HG03135 (cell line): ENCODE measurements at regions not wholly inside any gene's neighbourhood (a gene's known extent, or its start where the extent isn't known, plus 50 kb on each side); places are given as distances from the start of the nearest gene placed in this dataset.
"Not testable (repeated sequence)": the region's sequence is repeated elsewhere in the genome, so short reads cannot be mapped to it uniquely, and the experiment has no call there.

Experiments used
- ATAC-seq: cut with Tn5 transposase; IDR thresholded peaks from one replicate; pipeline ENCODE4 v1.9.1; 2021; ENCODE audit warnings: mild to moderate bottlenecking, moderate library complexity; ENCODE audit not compliant: unreplicated experiment

DNA sequence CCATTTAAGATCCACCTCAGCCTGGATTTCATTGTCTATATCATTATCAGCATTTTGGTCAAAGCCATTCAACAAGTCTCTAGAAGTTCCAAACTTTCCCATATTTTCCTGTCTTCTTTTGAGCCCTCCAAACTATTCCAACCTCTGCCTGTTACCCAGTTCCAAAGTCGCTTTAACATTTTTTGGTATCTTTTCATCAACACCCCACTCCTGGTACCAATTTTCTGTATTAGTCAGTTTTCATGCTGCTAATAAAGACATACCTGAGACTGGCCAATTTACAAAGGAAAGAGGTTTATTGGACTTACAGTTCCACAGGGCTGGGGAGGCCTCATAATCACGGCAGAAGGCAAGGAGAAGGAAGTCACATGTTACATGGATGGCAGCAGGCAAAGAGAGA, 982.9 kb downstream of the TAF11L14 start:
- not testable (repeated sequence) for ATAC-seq

- ATAC-seq = no peak
Observed at GRCh38 chr5:18630458-18631045, 996.3 kb downstream of the TAF11L14 start.

DNA sequence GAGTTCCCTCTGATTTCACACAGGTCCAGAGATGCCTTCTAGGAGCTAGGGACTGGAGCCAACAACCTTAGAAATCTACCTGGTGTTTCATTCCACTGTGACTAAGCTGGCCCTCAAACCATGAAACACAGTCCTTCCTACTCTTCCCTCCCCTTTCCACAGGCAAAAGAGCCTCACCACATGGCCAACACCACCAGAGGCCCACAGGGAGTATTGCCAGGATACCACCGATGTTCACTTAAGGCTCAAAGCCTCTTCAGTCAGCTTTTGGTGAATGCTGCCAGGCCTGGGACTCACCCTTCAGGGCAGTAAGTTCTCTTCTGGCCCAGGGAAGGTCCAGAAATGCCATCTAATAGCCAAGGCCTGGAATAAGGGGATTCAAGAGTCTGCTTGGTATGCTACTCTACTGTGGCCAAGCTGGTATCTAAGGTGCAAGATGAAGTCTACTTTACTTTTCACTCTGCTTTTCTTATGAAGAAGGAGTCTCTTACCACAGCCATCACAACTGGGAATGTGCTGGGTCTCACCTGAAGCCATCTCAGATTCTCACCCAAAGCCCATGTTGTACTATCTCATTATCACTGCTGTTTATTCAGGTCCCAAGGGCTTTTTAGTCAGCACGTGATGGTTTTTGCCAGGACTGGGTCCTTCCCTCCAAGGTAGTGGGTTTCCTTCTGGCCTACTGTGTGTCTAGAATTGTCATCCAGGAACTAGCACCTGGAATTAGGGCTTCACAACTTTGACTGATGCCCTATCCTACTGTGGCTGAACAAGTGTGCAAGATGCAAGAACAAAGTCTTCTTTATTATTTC, 1018.4 kb downstream of the TAF11L14 start:
- ATAC-seq = no peak

DNA sequence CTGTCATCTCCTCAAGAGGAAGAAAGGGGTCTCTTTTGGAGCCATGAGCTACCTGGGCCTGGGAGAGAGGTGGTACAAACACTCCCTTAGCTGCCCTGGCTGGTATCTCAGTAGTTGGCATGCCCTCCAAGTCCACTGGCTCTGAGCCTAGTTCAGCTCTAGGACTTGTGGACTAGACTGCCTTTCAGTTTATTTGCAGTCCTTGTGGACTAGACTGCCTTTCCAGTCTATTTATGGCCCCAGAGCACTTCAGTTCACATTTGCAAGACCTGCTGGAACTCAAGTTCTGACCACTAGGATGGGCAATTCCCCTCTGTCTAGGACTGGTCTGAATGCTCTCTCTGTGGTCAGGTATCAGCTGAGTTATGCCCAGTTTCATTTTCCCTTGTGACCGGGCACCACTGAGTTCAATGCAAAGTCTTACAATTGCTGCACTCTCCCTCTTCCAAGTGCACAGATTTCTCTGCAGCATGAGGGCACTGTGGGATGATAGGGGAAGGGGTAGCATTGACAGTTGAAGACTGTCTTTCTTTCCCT, 1019.0 kb downstream of the TAF11L14 start:
- ATAC-seq = no peak

- ATAC-seq = no peak
Observed at GRCh38 chr5:18660511-18660910, 1026.3 kb downstream of the TAF11L14 start.

- ATAC-seq = no peak
Observed at GRCh38 chr5:18662231-18662630, 1028.0 kb downstream of the TAF11L14 start.

GRCh38 chr5:18674212-18674611, 1040.0 kb downstream of the TAF11L14 start:
- not testable (repeated sequence) for ATAC-seq

DNA sequence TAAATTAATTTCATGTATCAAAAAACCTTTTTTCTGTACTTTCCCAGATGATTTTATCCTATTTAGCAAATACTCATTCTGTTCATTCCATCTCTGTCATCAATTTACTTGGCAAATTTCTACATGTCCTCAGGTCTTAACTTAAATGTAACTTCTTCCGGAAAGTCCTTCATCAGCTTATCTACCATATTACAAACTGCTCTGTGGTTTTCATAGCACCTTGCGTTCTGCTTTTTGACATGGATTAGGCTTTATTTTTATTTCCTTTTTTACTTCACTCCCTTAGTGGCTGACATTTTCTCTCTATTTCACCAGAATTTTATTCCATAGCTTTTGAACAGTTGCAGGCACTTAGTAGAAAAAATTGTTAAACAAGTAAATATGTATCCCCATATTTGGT, 1040.8 kb downstream of the TAF11L14 start:
- ATAC-seq = no peak

DNA sequence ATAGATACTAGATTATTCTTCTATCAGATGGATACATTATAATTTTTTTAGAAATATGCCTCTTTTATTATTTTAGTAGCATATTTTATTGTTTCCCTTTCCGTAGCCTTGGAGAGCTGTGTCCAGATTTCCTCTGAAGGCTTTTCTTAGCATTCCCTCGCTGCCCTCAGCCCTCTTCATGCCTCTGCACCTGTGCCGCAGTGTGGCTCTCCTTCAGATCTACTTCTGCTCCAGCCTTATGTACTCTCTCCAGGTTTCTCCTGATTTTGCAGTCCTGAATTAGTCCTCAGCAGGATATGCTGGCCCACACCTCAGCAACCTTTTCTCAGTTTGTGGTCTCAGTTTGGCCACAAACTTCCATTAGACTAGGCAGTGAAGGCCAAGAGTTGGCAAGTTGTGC, 1052.0 kb downstream of the TAF11L14 start:
- ATAC-seq = no peak

- no peak for ATAC-seq
Observed at GRCh38 chr5:18687429-18687828, 1053.2 kb downstream of the TAF11L14 start.

GRCh38 chr5:18699681-18700080, 1065.4 kb downstream of the TAF11L14 start:
- no peak for ATAC-seq

DNA sequence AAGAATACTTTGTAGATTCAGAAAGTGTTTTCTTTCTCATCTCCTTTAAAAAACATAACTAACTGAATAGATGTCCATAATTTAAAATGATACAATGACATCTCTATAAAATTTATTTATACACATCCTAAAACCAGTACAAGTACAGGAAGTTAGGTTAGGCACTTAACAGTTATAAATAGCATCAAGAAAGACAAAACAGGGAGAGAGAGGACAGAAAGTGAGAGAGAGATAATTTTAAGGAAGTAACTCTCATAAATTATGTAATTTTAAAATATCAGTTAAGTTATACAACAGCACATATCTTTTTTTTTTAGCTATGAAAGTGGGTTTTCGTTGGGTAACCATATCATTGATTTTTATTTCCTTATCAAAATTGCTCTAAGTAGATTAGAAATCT, 1068.6 kb downstream of the TAF11L14 start:
- ATAC-seq = no peak

DNA sequence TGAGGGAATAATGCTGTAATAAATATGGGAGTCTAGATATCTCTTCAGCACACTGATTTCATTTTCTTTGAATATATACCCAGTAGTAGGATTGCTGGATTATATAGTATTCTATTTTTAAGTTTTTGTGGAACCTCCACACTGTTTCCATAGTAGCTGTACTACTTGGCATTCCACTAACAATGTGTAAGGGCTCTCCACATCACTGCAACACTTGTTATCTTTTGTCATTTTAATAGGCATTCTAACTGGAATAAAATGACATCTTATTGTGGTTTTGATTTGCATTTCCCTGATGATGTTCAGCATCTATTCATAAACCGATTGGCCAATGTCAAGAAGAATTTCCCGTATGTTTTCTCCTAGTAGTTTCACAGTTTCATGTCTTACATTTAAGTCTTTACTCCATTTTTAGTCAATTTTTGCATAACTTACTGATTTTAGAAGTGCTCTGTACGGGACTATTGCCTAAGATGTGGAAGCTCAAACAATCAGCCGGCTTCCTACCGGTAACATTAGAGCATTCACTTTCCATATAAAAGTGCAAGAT, 1078.8 kb downstream of the TAF11L14 start:
- ATAC-seq = no peak

DNA sequence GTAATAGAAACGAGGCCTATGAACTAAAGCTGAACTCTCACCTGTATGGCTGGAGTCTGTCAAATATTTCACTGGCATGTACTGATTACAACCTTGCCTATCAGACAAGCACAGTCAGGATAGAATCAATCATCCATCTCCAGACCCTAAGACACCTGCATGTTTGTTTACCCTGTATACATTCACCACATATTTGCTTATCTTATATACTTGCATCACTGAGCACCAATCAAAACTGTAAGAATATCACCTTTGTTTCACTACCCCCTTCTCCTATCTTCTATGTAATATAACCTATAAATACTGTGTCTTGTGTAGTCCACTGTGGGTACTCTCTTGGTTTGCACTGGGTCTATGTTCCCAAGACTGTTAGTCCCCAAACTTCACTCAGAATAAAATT, 1085.7 kb downstream of the TAF11L14 start:
- ATAC-seq = no peak

GRCh38 chr5:18732556-18733479, 1098.6 kb downstream of the TAF11L14 start:
- ATAC-seq = no peak

GRCh38 chr5:18736051-18736398, 1101.8 kb downstream of the TAF11L14 start:
- no peak for ATAC-seq

DNA sequence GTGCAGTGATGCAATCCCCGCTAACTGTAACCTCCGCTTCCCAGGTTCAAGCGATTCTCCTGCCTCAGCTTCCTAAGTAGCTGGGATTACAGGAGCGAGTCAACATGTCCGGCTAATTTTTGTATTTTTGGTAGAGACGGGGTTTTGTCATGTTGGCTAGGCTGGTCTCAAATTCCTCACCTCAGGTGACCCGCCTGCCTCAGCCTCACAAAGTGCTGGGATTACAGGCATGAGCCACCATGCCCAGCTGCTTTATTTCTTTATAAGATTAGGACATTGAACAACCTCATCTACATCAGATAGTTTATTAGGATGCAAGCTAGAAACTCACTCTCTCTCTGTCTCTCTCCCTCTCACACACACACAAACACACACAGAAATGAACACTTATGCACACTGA, 1102.5 kb downstream of the TAF11L14 start:
- not testable (repeated sequence) for ATAC-seq

DNA sequence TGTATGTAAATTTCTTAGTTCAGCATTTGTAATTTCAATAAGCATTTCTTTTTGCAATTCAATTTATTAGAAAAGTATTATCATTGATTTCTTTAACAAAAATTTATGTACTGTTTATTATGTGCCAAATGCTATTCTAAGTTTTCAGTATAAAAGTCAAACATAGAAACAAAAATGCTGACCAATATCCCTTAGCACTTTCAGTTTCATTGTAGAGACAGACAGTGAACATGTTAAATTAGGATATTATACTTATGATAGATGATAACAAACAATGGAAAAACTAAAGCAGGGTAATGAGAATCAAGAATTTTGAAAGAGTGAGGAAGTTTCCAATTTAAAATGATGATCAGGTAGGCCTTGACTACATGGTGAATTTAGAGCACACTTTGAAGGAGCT, 1106.0 kb downstream of the TAF11L14 start:
- no peak for ATAC-seq

DNA sequence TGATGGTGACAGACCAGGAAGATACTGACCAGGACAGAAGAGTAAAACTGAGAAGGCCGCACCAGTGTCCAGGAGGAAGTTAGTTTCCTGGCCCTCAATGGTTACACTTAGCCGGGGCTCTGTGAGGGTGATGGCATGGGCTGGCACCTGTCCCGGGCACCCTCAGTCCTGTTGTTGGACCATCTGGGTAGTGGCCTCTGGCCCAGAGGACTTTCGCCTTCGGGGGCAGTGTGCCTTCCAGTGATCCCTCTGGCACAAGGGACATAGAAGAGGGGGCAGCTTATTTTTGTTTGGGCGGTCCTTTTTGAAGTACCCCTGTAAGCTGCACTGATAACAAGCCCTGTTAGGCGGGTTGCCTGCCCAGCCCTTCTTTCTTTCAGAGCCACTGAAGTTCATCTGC, 1108.6 kb downstream of the TAF11L14 start:
- ATAC-seq = no peak

DNA sequence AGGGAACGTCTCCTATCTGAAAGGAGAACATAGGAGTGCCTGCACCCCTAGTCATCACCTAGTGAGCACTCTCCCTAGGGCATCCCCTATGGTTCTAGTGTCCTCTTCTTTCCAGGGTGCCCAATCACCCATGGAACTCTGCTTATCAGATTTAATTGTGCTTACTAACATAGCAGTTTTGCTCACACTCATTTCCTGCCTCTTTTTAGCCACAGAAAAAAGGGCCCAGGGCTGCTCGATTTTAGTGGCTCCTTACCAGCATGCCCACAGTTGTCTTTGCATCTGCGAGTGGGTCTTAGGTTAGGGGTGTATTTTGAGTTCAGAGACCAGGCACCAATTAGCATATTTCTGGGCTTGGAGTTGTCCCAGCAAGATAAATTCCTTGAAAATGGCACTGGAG, 1110.2 kb downstream of the TAF11L14 start:
- no peak for ATAC-seq
